Middle frontal gyrus (tissue), 1 donor: ENCODE measurements at regions not wholly inside any gene's neighbourhood (a gene's known extent, or its start where the extent isn't known, plus 50 kb on each side); places are given as distances from the start of the nearest gene placed in this dataset.
"Not testable (repeated sequence)": the region's sequence is repeated elsewhere in the genome, so short reads cannot be mapped to it uniquely, and the experiment has no call there.

Experiments
- DNase-seq: peaks from one replicate; pipeline ENCODE4 v3.0.0-alpha.2; 2015; ENCODE audit warnings: low spot score; ENCODE audit errors: extremely low spot score

DNA sequence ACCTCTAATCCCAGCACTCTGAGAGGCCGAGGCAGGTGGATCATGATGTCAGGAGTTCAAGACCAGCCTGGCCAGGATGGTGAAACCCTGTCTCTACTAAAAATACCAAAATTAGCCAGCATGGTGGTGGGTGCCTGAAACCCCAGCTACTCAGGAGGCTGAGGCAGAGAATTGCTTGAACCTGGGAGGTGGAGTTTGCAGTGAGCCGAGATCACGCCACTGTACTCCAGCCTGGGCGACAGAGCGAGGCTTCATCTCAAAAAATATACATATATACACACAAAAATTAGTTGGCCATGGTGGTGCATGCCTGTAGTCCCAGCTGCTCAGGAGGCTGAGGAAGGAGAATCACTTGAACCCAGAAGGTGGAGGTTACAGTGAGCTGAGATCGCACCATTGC is 273.6 kb downstream of the GOLGA6L6 start:
- DNase-seq = not testable (repeated sequence)

- not testable (repeated sequence) for DNase-seq
These were observed 274.4 kb downstream of the GOLGA6L6 start for GRCh38 chr15:20267051-20267730.

DNA sequence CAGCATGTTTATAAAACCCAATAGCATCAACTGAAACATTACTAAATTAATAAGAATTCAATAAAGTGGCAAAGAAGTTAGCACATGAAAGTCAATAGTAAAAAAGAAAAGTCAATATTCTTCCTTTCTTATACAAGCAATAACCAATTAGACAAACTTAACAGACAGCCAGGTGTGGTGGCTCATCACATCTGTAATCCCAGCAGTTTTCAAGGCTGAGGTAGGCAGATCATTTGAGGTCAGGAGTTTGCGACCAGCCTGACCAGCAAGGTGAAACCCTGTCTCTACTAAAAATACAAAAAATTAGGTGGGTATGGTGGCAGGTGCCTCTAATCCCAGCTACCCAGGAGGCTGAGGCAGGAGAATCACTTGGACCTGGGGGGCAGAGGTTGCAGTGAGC is 275.9 kb downstream of the GOLGA6L6 start:
- DNase-seq = not testable (repeated sequence)

DNA sequence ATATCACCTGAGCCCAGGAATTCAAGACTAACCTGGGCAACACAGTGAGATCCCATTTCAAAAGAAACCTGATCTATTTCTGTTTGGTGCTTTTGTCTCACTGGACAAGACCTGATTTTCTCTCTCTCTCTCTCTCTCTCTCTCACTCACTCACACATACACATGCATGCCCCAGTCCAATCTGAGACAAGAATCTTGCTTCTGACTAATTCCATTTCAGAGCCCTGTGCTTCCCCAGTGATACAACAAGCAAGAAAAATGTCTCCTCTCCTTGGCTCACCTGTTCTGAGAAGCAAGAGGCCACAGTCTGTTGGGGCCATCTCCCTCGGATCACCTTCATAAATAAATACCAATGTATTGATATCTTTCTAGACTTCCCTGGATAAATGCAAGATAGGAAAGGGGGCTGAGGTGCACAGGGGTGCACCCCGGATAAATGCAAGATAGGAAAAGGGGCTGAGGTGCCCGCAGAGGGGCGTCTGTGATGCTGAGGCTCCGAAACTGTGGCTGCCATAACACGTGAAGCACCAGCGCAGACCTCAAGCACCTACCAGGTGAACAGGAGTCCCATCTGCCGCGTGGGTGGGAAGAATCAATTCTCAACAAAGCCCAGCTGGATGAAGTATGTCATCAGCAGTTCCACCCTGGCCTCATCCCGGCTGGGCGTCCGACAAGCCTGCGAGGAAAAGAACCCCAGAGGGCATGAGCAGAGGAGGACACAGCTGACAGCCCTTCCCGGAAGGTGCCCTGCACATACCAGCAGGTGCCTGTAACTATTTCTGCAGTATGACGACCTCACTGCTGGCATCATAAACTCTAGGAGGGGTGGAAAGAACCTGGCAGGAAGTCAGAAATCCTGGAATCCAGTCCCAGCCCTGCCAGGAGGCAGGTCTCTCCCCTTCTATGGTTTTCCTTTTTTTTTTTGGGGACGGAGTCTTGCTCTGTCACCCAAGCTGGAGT is 280.0 kb downstream of the GOLGA6L6 start:
- DNase-seq = not testable (repeated sequence)

DNA sequence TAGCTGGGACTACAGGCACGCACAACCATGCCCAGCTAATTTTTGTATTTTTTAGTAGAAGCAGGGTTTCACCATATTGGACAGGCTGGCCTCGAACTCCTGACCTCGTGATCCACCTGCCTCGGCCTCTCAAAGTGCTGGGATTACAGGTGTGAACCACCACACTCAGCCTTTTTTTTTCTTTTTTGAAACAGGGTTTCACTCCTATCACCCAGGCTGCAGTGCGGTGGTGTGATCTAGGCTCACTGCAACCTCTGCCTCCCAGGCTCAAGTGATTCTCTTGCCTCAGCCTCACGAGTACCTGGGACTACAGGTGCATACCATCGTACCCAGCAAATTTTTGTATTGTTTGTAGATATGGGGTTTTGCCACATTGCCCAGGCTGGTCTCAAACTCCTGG is 280.9 kb downstream of the GOLGA6L6 start:
- not testable (repeated sequence) for DNase-seq

- not testable (repeated sequence) for DNase-seq
These were observed 281.9 kb downstream of the GOLGA6L6 start for GRCh38 chr15:20259559-20260190.

GRCh38 chr15:20256394-20256793 is 285.2 kb downstream of the GOLGA6L6 start:
- DNase-seq = not testable (repeated sequence)

DNA sequence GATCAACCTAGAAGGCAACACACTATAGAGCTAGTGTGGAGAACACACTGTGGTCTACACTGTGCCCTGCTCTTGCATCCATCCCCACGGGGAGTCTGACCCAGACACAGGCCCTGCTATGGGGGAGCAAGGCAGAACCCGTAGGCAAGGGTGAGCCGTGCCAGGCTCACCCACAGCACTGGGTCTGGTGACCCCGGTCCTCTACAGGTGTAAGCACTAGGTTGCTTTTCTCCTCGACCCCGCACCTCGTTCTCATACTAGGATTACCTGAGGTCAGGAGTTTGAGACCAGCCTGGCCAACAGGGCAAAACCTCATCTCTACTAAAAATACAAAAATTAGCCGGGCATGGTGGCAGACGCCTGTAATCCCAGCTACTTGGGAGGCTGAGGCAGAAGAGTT is 286.0 kb downstream of the GOLGA6L6 start:
- not testable (repeated sequence) for DNase-seq

DNA sequence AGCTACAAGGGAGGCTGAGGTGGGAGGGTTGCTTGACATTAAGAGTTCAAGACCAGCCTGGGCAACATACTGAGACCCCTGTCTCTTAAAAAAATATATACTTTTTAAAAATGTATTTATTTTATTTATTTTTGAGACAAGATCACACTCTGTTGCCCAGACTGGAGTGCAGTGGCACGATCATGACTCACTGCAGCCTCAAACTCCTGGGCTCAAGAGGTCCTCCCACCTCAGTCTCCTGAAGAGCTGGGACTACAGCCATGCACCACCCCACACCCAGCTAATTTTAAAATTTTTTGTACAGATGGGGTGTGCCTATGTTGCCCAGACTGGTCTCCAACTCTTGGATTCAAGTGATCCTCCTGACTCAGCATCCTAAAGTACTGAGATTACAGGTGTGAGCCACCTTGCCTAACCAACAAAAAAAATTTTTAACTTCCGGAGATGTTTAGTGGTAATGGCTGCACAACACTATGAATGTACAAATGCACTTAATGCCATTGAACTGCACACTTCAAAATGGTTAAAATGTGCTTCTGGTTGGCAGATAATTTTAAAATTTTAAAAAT is 288.5 kb downstream of the GOLGA6L6 start:
- not testable (repeated sequence) for DNase-seq

DNA sequence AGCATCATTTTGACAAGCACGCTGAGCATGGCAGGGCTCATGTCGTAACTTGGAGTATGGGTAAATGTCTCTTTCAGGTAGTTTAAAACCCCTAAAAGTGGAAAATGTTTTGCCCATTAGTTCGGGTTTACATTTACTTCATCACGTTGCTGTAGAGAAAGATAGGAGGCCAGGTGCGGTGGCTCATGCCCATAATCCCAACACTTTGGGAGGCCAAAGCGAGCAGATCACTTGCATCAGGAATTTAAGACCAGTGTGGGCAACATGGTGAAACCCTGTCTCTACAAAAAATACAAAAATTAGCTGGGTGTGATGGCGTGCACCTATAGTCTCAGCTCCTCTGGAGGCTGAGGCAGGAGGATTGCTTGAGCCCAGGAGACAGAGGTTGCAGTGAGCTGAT is 289.6 kb downstream of the GOLGA6L6 start:
- DNase-seq = not testable (repeated sequence)

- not testable (repeated sequence) for DNase-seq
These were observed 290.2 kb downstream of the GOLGA6L6 start for GRCh38 chr15:20251214-20252005.

- DNase-seq = not testable (repeated sequence)
These were observed 291.4 kb downstream of the GOLGA6L6 start for GRCh38 chr15:20250206-20250605.

- DNase-seq = not testable (repeated sequence)
These were observed 292.0 kb downstream of the GOLGA6L6 start for GRCh38 chr15:20249677-20249970.

- not testable (repeated sequence) for DNase-seq
These were observed 293.2 kb downstream of the GOLGA6L6 start for GRCh38 chr15:20248434-20248833.

DNA sequence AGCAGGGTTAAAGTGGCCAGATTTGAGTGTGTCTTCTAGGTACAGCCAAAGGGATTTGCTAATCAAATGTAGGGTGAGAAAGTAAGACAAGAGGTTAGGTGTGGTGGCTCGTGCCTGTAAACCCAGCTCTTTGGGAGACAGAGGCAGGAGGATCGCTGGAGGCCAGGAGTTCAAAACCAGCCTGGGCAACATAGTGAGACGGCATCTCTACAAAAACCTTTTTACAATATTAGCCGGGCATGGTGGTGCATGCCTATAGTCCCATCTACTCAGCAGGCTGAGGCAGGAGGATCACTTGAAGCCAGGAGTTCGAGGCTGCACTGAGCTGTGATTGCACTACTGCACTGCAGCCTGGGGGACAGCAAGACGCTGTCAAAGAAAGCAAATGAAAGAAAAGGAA is 294.5 kb downstream of the GOLGA6L6 start:
- DNase-seq = not testable (repeated sequence)

DNA sequence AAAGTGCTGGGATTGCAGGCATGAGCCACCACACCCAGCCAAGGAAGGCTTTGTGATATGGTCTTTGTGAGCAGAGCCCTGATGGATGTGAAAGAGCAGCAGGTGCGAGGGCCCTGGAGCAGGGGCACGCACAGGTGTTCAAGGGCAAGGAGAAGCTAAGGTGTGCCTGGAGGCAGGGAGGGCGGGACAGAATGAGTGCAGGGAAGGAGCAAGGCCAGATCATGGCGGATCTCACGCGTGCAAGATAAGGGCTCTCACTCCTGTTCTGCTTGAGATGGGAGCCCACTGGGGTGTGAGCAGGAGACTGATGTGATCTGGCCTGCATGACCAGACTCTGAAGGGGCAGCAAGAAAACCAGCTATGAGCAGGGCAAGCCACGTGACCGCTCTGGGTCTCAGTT is 295.0 kb downstream of the GOLGA6L6 start:
- not testable (repeated sequence) for DNase-seq

DNA sequence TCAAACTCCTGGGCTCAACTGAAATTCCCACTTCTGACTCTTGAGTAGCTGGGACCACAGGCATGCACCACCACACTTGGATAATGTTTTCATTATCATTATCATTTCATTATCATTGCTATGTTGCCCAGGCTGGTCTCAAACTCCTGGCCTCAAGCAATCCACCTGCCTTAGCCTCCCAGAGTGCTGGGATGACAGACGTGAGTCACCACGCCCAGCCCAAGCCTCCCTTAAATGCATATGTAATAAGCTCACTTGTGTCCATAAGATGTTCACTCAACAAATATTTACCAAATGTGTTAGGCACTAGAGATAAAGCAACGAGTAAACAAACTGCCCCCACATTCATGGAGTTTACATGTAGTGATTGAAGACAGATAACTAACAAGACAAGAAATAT is 295.7 kb downstream of the GOLGA6L6 start:
- not testable (repeated sequence) for DNase-seq

DNA sequence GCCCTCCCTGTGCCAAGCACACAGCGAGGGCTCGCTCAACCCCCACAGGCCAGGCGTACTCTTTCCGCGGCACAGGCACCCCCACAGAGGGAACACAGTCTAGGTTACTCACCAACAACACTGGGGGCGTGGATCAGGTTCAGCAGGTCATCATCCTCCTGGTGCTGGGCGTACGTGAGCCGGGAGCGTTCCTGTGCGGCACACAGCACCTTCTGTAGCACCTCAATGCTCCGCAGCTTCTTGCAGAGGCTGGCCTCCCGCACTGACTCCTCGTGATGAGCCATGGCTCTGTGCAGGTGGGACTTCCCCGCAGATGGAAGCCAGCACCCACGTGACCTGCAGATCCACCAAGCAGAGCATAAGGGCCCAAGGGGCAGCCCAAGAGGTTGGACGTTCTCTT is 296.8 kb downstream of the GOLGA6L6 start:
- not testable (repeated sequence) for DNase-seq

GRCh38 chr15:20243486-20244240 is 297.9 kb downstream of the GOLGA6L6 start:
- DNase-seq = not testable (repeated sequence)

- not testable (repeated sequence) for DNase-seq
These were observed 301.2 kb downstream of the GOLGA6L6 start for GRCh38 chr15:20240366-20240917.
